OCI-LY7 (cell line): ENCODE measurements at regions not wholly inside any gene's neighbourhood (a gene's known extent, or its start where the extent isn't known, plus 50 kb on each side); places are given as distances from the start of the nearest gene placed in this dataset.

Experiments
- EZH2phosphoT487 ChIP-seq: fragments of 200-600 bp; sonication (generic); IDR thresholded peaks from 2 replicates; pipeline ENCODE4 v1.6.1; 2018; ENCODE audit warnings: low read depth, borderline replicate concordance, mild to moderate bottlenecking, mixed run types, antibody characterized with exemption, low read length, moderate library complexity, mixed read lengths
- TF ChIP-seq, protein P1 (sequence below): fragments of 200-600 bp; sonication (generic); conservative IDR thresholded peaks from 2 replicates; pipeline ENCODE4 v1.5.1; 2014; ENCODE audit warnings: mild to moderate bottlenecking, antibody characterized with exemption, low read length, moderate library complexity, mixed read lengths

DNA sequence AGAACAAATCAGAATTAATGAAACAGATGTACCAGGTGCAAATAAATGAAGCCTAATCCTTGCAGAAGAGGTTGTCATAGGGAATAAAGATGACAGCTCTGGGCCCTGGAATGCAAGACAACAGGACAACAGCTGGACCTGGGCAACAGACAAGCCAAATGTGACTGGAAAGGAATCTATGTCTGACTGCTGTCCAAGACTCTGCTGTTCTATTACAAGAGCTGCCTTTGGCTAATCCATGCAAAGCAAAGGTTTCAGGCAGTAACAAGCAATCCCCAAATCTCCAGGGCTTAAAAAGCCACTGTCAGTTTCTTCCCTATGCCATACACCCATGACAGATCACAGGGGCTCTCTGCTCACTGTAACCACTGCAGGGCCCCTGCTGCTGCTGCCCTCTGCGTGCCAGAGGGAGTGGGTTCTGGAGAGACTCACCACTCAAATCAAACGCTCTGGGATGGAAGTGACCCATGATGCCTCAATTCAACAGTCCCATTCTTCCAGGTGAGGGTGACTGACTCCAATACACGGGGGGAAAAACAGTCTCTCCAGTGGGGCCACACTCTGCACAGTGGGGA lies 218.9 kb upstream of the SFSWAP start:
- TF ChIP-seq, protein P1, sequence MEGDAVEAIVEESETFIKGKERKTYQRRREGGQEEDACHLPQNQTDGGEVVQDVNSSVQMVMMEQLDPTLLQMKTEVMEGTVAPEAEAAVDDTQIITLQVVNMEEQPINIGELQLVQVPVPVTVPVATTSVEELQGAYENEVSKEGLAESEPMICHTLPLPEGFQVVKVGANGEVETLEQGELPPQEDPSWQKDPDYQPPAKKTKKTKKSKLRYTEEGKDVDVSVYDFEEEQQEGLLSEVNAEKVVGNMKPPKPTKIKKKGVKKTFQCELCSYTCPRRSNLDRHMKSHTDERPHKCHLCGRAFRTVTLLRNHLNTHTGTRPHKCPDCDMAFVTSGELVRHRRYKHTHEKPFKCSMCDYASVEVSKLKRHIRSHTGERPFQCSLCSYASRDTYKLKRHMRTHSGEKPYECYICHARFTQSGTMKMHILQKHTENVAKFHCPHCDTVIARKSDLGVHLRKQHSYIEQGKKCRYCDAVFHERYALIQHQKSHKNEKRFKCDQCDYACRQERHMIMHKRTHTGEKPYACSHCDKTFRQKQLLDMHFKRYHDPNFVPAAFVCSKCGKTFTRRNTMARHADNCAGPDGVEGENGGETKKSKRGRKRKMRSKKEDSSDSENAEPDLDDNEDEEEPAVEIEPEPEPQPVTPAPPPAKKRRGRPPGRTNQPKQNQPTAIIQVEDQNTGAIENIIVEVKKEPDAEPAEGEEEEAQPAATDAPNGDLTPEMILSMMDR, result no peak
- TF ChIP-seq EZH2phosphoT487, result no peak
